AG04450 (cell line): ENCODE measurements at regions not wholly inside any gene's neighbourhood (a gene's known extent, or its start where the extent isn't known, plus 50 kb on each side); places are given as distances from the start of the nearest gene placed in this dataset.

Experiments used
- CTCF ChIA-PET: fragments of 300-600, 350-600 bp; formaldehyde crosslinking; extraction: SDS; loops from one replicate; lab custom pipeline; 2022; ENCODE audit warnings: antibody characterized with exemption, inconsistent platforms; lab: Charles Lee
- POLR2A ChIA-PET: fragments of 350-600 bp; formaldehyde crosslinking; extraction: SDS; loops from one replicate; lab custom pipeline; 2021; ENCODE audit warnings: antibody characterized with exemption, inconsistent platforms; lab: Yijun Ruan, JAX
- DNase-seq: peaks from one replicate; pipeline ENCODE4 v3.0.0-alpha.2; 2011; ENCODE audit warnings: low read depth, low spot score
- H3K27ac ChIP-seq: one replicate; pipeline ENCODE4 v1.5.1; 2012; ENCODE audit warnings: low read depth, low read length, control low read depth
- H3K27me3 ChIP-seq: one replicate; pipeline ENCODE4 v1.6.0; 2012; ENCODE audit warnings: low read length; ENCODE audit not compliant: control insufficient read depth, insufficient read depth
- H3K4me3 ChIP-seq: 2 replicates; pipeline ENCODE4 v1.5.1; 2011; ENCODE audit warnings: mild to moderate bottlenecking, low read depth, low read length, control low read depth
- H3K9me3 ChIP-seq: 2 replicates; pipeline ENCODE4 v1.5.1; 2012; ENCODE audit warnings: low read length; ENCODE audit not compliant: control insufficient read depth, insufficient read depth
- CTCF ChIP-seq: IDR thresholded peaks from 2 replicates; pipeline ENCODE4 v1.5.1; 2011; ENCODE audit warnings: low read depth, low read length, control low read depth, inconsistent platforms

- POLR2A ChIA-PET = no interaction called here
- Histone ChIP-seq H3K27ac (no peak overlapping the region), H3K4me3 (no peak overlapping the region), H3K27me3 (no peaks in the 10 kb centered on the region), H3K9me3 (peaks cover 16% of the 10 kb centered on the region)
- CTCF ChIA-PET = no interaction called here
- no peak for TF ChIP-seq CTCF
- DNase-seq = no peak
Observed at GRCh38 chr13:60869941-60870613, 473.1 kb downstream of the TDRD3 start.

DNA sequence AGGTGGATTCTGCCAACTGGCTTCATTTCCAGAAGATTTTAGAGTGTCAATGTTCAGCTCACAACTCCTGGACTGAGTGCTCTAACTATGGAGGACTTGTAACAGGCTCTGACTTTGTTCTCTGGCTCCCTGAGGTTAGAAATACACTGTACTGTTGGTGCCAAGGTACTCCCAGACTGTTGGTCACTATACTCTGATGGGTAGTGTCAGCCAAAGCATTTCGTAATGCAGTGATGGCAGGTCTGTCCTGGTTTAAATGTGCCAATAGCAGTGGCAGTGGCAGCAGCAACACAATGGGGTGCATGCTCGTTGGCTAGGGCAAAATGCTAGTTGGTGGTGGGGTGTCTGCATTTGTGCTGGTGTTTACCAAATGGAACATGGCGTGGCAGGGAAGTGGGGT, 472.2 kb downstream of the TDRD3 start:
- no peak for DNase-seq
- Histone ChIP-seq H3K9me3 (peaks cover 16% of the 10 kb centered on the region), H3K27me3 (no peaks in the 10 kb centered on the region), H3K27ac (no peak overlapping the region), H3K4me3 (no peak overlapping the region)
- TF ChIP-seq CTCF = no peak
- ChIA-PET POLR2A (no interaction called here), CTCF (no interaction called here)

DNA sequence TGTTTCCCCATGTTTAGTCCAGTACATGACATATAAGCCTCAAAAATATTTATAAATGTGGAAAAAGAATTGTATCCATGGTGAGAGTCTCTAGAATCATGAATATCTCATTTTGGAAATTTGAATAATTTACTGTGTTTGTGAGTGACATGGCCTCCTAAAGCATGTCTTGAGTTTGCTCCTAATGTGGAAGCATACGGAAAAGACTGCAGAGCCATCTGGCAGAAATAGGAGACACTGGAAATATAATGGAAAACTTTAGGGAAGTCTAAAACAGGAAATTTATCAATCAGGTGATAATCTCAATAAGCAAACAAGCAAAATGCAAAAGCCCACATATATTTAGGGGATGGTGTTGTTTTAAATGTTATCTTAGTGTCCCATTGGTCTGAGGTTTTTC, 465.0 kb downstream of the TDRD3 start:
- ChIA-PET POLR2A (no interaction called here), CTCF (no interaction called here)
- no peak for DNase-seq
- no peaks in the 10 kb centered on the region for H3K27me3 ChIP-seq
- no peak for TF ChIP-seq CTCF
- no peaks in the 10 kb centered on the region for H3K9me3 ChIP-seq
- H3K27ac ChIP-seq = no peak overlapping the region
- no peak overlapping the region for H3K4me3 ChIP-seq

DNA sequence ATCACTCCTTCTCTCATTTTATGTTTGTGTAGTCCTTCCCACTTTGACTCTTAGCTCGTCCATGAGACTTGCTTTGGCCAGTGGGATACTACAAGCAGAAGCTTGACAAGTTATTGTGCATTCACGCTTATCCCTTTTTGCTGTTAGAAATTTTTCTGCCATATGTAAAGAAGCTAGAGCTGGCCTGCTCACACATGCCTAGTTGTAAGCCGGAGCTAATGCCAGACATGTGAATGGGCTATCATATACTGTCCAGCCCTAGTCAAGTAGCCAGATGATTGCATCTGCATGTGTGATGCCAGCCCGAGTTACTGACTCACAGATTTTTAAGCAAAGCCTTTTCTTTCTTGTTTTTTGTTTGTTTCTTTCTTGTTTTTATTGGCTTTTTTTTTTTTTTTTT, 460.7 kb downstream of the TDRD3 start:
- POLR2A ChIA-PET = no interaction called here
- CTCF ChIA-PET = interaction anchor here (0.6 kb wide), 1 partner anchor 39 kb away, joined by 4 read pairs; no protein-coding TSS in a partner anchor

DNA sequence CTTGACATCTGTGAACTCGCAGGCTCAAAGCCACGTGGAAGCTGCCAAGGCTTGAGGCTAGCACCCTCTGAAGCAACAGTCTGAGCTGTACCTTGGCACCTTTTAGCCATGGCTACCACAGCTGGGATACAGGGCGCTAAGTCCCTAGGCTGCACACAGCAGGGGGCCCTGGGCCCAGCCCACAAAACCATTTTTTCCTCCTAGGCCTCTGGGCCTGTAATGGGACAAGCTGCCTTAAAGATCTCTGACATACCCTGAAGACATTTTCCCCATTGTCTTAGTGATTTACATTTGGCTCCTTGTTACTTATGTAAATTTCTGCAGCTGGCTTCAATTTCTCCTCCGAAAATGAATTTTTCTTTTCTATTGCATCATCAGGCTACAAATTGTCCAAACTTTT, 455.9 kb downstream of the TDRD3 start:
- ChIA-PET POLR2A (no interaction called here), CTCF (no interaction called here)
- Histone ChIP-seq H3K9me3 (peaks cover 2% of the 10 kb centered on the region; the same call in 1 of the 2 replicates), H3K27me3 (no peaks in the 10 kb centered on the region), H3K27ac (no peak overlapping the region), H3K4me3 (no peak overlapping the region)
- no peak for DNase-seq
- no peak for TF ChIP-seq CTCF

More for the DNA sequence above, 460.7 kb downstream of the TDRD3 start:
- Histone ChIP-seq H3K4me3 (no peak overlapping the region), H3K27me3 (no peaks in the 10 kb centered on the region), H3K9me3 (peaks cover 2% of the 10 kb centered on the region; the same call in 1 of the 2 replicates), H3K27ac (no peak overlapping the region)
- DNase-seq = no peak
- TF ChIP-seq CTCF = no peak
